ENCODE measurements at regions not wholly inside any gene's neighbourhood (a gene's known extent, or its start where the extent isn't known, plus 50 kb on each side); places are given as distances from the start of the nearest gene placed in this dataset.

DNA sequence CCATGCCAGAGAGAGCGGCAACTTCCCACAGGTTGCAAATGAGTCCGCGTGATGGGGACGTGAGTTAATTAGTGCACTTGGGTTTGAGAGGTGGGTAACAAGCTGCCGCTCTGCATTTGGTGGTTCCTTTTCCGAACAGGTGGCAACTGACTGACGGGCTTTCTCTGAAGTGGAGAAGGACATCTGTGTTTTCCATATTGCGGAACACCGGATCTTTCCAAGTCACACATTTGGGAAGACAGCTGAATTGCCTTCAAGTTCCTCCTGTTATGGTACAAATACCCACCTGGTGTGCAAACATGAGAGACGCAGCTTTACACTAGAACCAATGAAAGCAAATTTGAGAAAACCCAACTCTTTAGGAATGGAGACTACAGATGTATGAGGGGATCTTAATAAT lies 451.3 kb upstream of the ZFHX3 start:
- ChIA-PET POLR2A (no interaction called here), SMC1A (ENCODE audit: uncharacterized antibody, unreplicated experiment) (no interaction called here), CTCF (no interaction called here), RAD21 (ENCODE audit: unreplicated experiment) (no interaction called here)
- Histone ChIP-seq H3K79me2 (ENCODE audit: control insufficient read depth, insufficient read depth, low read length) (no peaks in the 10 kb centered on the region), H3K4me1 (ENCODE audit: control insufficient read depth, insufficient read depth, low read length) (no peaks in the 10 kb centered on the region), H3K36me3 (ENCODE audit: control insufficient read depth in 2 of 2, insufficient read depth in 2 of 2, low read length in 1 of 2) (no peaks in the 10 kb centered on the region), H3K27ac (ENCODE audit: control insufficient read depth, insufficient read depth) (no peak overlapping the region), H3K4me3 (no peak overlapping the region), H3K4me2 (ENCODE audit: control insufficient read depth, insufficient read depth) (no peak overlapping the region), H3K9ac (ENCODE audit: control insufficient read depth, insufficient read depth, low read length) (no peak overlapping the region), H3K9me3 (replicated peaks; ENCODE audit: control insufficient read depth, insufficient read depth, low read length) (no peaks in the 10 kb centered on the region), H3K27me3 (replicated peaks in 1 of 2; ENCODE audit: control insufficient read depth in 2 of 2, insufficient read depth in 2 of 2, low read length in 1 of 2) (no peaks in the 10 kb centered on the region), H4K20me1 (ENCODE audit: control insufficient read depth, insufficient read depth) (no peaks in the 10 kb centered on the region), H2AFZ (ENCODE audit: control insufficient read depth, low read depth, low read length) (no peak overlapping the region)
- 39% methylated on average over 10 of the region's 10 CpGs for WGBS (ENCODE audit: insufficient coverage, insufficient replicate concordance, low lambda C conversion rate, missing lambda C conversion rate)
- intact Hi-C loops (cut with micrococcal nuclease; ENCODE audit: unreplicated experiment) = no loop called here
- ATAC-seq (no peak), FAIRE-seq (no peak), DNase-seq (ENCODE audit: low read depth, low spot score) (no peak)
- in situ Hi-C loops (cut with MboI) = no loop called here
- BruUV-seq (replicated peaks) = no TSS peak
- TF ChIP-seq IKZF1 (conservative IDR thresholded peaks at IDR 0.05) = no peak
- TF ChIP-seq MYC (IDR thresholded peaks at IDR 0.05; ENCODE audit: insufficient read depth, insufficient read length, insufficient replicate concordance, low read length, severe bottlenecking) = no peak
- TF ChIP-seq FOXM1 (IDR thresholded peaks at IDR 0.05; ENCODE audit: low read depth, low read length) = no peak
- no peak for TF ChIP-seq ZNF622 (IDR thresholded peaks at IDR 0.05)
- no peak for TF ChIP-seq MEF2B (IDR thresholded peaks at IDR 0.05; ENCODE audit: partially characterized antibody, poor library complexity, severe bottlenecking)
- no peak for TF ChIP-seq KAT2A (conservative IDR thresholded peaks at IDR 0.05; ENCODE audit: control insufficient read depth, low read depth, low read length)
- TF ChIP-seq, protein P1, sequence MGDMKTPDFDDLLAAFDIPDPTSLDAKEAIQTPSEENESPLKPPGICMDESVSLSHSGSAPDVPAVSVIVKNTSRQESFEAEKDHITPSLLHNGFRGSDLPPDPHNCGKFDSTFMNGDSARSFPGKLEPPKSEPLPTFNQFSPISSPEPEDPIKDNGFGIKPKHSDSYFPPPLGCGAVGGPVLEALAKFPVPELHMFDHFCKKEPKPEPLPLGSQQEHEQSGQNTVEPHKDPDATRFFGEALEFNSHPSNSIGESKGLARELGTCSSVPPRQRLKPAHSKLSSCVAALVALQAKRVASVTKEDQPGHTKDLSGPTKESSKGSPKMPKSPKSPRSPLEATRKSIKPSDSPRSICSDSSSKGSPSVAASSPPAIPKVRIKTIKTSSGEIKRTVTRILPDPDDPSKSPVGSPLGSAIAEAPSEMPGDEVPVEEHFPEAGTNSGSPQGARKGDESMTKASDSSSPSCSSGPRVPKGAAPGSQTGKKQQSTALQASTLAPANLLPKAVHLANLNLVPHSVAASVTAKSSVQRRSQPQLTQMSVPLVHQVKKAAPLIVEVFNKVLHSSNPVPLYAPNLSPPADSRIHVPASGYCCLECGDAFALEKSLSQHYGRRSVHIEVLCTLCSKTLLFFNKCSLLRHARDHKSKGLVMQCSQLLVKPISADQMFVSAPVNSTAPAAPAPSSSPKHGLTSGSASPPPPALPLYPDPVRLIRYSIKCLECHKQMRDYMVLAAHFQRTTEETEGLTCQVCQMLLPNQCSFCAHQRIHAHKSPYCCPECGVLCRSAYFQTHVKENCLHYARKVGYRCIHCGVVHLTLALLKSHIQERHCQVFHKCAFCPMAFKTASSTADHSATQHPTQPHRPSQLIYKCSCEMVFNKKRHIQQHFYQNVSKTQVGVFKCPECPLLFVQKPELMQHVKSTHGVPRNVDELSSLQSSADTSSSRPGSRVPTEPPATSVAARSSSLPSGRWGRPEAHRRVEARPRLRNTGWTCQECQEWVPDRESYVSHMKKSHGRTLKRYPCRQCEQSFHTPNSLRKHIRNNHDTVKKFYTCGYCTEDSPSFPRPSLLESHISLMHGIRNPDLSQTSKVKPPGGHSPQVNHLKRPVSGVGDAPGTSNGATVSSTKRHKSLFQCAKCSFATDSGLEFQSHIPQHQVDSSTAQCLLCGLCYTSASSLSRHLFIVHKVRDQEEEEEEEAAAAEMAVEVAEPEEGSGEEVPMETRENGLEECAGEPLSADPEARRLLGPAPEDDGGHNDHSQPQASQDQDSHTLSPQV (IDR thresholded peaks at IDR 0.05) = no peak
- TF ChIP-seq, protein P2, sequence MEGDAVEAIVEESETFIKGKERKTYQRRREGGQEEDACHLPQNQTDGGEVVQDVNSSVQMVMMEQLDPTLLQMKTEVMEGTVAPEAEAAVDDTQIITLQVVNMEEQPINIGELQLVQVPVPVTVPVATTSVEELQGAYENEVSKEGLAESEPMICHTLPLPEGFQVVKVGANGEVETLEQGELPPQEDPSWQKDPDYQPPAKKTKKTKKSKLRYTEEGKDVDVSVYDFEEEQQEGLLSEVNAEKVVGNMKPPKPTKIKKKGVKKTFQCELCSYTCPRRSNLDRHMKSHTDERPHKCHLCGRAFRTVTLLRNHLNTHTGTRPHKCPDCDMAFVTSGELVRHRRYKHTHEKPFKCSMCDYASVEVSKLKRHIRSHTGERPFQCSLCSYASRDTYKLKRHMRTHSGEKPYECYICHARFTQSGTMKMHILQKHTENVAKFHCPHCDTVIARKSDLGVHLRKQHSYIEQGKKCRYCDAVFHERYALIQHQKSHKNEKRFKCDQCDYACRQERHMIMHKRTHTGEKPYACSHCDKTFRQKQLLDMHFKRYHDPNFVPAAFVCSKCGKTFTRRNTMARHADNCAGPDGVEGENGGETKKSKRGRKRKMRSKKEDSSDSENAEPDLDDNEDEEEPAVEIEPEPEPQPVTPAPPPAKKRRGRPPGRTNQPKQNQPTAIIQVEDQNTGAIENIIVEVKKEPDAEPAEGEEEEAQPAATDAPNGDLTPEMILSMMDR (IDR thresholded peaks at IDR 0.05 in 2 of 3, conservative IDR thresholded peaks at IDR 0.05 in 1 of 3; ENCODE audit: control insufficient read depth in 2 of 3, extremely low read depth in 1 of 3, insufficient read depth in 1 of 3, low read depth in 3 of 3, low read length in 3 of 3) = no peak
- TF ChIP-seq BRCA1 (IDR thresholded peaks at IDR 0.05; ENCODE audit: low read depth, low read length) = no peak
- TF ChIP-seq SP1 (IDR thresholded peaks at IDR 0.05; ENCODE audit: low read depth, low read length) = no peak
- TF ChIP-seq, protein P3, sequence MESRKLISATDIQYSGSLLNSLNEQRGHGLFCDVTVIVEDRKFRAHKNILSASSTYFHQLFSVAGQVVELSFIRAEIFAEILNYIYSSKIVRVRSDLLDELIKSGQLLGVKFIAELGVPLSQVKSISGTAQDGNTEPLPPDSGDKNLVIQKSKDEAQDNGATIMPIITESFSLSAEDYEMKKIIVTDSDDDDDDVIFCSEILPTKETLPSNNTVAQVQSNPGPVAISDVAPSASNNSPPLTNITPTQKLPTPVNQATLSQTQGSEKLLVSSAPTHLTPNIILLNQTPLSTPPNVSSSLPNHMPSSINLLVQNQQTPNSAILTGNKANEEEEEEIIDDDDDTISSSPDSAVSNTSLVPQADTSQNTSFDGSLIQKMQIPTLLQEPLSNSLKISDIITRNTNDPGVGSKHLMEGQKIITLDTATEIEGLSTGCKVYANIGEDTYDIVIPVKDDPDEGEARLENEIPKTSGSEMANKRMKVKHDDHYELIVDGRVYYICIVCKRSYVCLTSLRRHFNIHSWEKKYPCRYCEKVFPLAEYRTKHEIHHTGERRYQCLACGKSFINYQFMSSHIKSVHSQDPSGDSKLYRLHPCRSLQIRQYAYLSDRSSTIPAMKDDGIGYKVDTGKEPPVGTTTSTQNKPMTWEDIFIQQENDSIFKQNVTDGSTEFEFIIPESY (IDR thresholded peaks at IDR 0.05) = no peak
- TF ChIP-seq, protein P4, sequence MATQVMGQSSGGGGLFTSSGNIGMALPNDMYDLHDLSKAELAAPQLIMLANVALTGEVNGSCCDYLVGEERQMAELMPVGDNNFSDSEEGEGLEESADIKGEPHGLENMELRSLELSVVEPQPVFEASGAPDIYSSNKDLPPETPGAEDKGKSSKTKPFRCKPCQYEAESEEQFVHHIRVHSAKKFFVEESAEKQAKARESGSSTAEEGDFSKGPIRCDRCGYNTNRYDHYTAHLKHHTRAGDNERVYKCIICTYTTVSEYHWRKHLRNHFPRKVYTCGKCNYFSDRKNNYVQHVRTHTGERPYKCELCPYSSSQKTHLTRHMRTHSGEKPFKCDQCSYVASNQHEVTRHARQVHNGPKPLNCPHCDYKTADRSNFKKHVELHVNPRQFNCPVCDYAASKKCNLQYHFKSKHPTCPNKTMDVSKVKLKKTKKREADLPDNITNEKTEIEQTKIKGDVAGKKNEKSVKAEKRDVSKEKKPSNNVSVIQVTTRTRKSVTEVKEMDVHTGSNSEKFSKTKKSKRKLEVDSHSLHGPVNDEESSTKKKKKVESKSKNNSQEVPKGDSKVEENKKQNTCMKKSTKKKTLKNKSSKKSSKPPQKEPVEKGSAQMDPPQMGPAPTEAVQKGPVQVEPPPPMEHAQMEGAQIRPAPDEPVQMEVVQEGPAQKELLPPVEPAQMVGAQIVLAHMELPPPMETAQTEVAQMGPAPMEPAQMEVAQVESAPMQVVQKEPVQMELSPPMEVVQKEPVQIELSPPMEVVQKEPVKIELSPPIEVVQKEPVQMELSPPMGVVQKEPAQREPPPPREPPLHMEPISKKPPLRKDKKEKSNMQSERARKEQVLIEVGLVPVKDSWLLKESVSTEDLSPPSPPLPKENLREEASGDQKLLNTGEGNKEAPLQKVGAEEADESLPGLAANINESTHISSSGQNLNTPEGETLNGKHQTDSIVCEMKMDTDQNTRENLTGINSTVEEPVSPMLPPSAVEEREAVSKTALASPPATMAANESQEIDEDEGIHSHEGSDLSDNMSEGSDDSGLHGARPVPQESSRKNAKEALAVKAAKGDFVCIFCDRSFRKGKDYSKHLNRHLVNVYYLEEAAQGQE (IDR thresholded peaks at IDR 0.05; ENCODE audit: low read depth, low read length) = no peak
